GM12865 (cell line): ENCODE measurements at regions not wholly inside any gene's neighbourhood (a gene's known extent, or its start where the extent isn't known, plus 50 kb on each side); places are given as distances from the start of the nearest gene placed in this dataset.

Experiments used
- DNase-seq: peaks from one replicate; pipeline ENCODE4 v3.0.0; 2010; ENCODE audit warnings: low read depth
- H3K4me3 ChIP-seq: 2 replicates; pipeline ENCODE4 v1.5.1; 2011; ENCODE audit warnings: mild to moderate bottlenecking, low read depth, low read length, control low read depth
- TF ChIP-seq, protein P1 (sequence below): IDR thresholded peaks from 2 replicates; pipeline ENCODE4 v1.5.1; 2011; ENCODE audit warnings: low read length, control low read depth, low read depth, inconsistent platforms; ENCODE audit not compliant: insufficient read depth; ENCODE audit errors: missing control alignments

- TF ChIP-seq, protein P1, sequence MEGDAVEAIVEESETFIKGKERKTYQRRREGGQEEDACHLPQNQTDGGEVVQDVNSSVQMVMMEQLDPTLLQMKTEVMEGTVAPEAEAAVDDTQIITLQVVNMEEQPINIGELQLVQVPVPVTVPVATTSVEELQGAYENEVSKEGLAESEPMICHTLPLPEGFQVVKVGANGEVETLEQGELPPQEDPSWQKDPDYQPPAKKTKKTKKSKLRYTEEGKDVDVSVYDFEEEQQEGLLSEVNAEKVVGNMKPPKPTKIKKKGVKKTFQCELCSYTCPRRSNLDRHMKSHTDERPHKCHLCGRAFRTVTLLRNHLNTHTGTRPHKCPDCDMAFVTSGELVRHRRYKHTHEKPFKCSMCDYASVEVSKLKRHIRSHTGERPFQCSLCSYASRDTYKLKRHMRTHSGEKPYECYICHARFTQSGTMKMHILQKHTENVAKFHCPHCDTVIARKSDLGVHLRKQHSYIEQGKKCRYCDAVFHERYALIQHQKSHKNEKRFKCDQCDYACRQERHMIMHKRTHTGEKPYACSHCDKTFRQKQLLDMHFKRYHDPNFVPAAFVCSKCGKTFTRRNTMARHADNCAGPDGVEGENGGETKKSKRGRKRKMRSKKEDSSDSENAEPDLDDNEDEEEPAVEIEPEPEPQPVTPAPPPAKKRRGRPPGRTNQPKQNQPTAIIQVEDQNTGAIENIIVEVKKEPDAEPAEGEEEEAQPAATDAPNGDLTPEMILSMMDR: no peak
- DNase-seq: no peak
- H3K4me3 ChIP-seq: no peak overlapping the region
Observed at GRCh38 chr11:105260976-105261375, 121.4 kb upstream of the CARD18 start.

DNA sequence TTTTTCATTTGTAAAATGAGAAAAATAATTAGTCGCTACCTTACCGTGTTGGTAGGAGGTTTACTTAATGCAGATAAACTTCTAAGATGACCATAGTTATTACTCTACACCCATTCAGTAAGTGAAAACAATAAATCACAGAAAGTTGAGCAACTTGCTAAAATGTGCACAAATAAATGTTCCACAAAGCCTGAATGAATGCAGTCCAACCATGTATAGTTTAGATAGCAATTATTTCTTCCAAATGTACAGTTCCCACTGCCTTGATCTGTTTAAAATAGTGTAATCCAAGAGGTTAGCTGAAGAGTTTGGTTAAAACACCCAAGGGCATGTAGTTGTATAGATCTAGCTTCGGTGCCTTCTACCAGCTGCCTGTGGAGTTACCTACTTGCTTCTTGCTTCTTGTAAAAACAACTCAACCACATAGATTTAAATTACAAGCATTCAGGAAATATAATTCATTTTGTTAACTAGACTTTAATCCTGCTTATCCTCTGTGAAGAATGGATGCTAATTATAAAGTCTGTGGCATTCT is 106.3 kb upstream of the CARD18 start:
- no peak for DNase-seq
- TF ChIP-seq, protein P1: no peak
- no peak overlapping the region for H3K4me3 ChIP-seq

- TF ChIP-seq, protein P1: no peak
- H3K4me3 ChIP-seq: no peak overlapping the region
- no peak for DNase-seq
Observed at GRCh38 chr11:105244160-105244825, 104.7 kb upstream of the CARD18 start.

- TF ChIP-seq, protein P1: no peak
- DNase-seq: no peak
- H3K4me3 ChIP-seq: no peak overlapping the region
Observed at GRCh38 chr11:105241136-105241535, 101.6 kb upstream of the CARD18 start.

DNA sequence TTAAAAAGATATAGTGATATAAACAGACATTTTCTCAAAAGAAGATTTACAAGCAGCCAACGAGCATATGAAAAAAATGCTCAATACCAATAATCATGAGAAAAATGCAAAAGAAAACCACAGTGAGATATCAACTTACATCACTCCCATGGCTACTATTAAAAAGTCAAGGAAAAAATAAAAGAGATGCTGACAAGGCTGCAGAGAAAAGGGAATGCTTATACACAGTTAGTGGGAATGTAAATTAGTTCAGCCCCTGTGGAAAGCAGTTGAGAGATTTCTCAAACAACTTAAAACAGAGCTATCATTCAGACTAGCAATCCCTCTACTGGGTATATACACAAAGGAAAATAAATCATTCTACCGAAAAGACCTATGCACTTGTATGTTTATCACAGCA is 97.1 kb upstream of the CARD18 start:
- H3K4me3 ChIP-seq: no peak overlapping the region
- TF ChIP-seq, protein P1: no peak
- no peak for DNase-seq

GRCh38 chr11:105233285-105233684 is 93.7 kb upstream of the CARD18 start:
- TF ChIP-seq, protein P1: no peak
- DNase-seq: no peak
- no peak overlapping the region for H3K4me3 ChIP-seq

DNA sequence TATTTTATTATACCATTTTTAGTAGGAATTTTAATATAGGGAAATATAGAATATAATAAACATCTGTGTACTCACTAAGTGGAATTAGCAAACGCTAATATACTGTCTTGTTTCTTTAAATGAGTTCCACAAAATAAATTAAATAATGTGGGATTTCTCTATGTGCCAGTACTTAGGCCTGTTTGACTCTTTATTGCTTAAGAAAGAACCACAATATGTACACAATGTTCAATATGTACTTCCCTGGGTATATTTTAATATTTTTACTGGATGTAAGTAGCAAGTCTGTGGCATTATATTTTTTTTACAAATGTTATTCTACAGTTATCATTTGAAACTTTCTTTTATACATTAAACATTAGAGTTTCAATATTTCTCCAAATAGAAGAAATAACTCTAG is 92.5 kb upstream of the CARD18 start:
- H3K4me3 ChIP-seq: no peak overlapping the region
- DNase-seq: no peak
- TF ChIP-seq, protein P1: no peak
